Smooth muscle cell (in vitro differentiated cells): ENCODE measurements at regions not wholly inside any gene's neighbourhood (a gene's known extent, or its start where the extent isn't known, plus 50 kb on each side); places are given as distances from the start of the nearest gene placed in this dataset.
A peak's percentile ranks its signal among the peaks of the same experiment; 100 is the strongest.
"Not testable (repeated sequence)": the region's sequence is repeated elsewhere in the genome, so short reads cannot be mapped to it uniquely, and the experiment has no call there.

Experiments used
- DNase-seq: peaks from one replicate; lab custom pipeline; 2025; ENCODE audit not compliant: unreplicated experiment; lab: John Stamatoyannopoulos, UW
- H2AFZ ChIP-seq: fragments of 200-600 bp; sonication (generic); 2 replicates; pipeline ENCODE4 v1.6.0; 2016; ENCODE audit warnings: antibody characterized with exemption, low read depth, mild to moderate bottlenecking
- H3F3A ChIP-seq: fragments of 200-600 bp; sonication (generic); 2 replicates; pipeline ENCODE4 v1.6.0; 2017; ENCODE audit warnings: antibody characterized with exemption, low read depth
- H3K27ac ChIP-seq: fragments of 200-600 bp; sonication (generic); 2 replicates; pipeline ENCODE4 v1.5.1; 2016; ENCODE audit warnings: low read depth, mild to moderate bottlenecking
- H3K27me3 ChIP-seq: fragments of 200-600 bp; sonication (generic); 2 replicates; pipeline ENCODE4 v1.6.1; 2016; ENCODE audit warnings: low read depth, mild to moderate bottlenecking
- H3K36me3 ChIP-seq: fragments of 200-600 bp; sonication (generic); 2 replicates; pipeline ENCODE4 v1.5.1; 2016; ENCODE audit warnings: low read depth
- H3K4me1 ChIP-seq: fragments of 200-600 bp; sonication (generic); 2 replicates; pipeline ENCODE4 v1.5.1; 2016; ENCODE audit warnings: low read depth
- H3K4me2 ChIP-seq: fragments of 200-600 bp; sonication (generic); 2 replicates; pipeline ENCODE4 v1.6.0; 2016; ENCODE audit warnings: mild to moderate bottlenecking
- H3K4me3 ChIP-seq: fragments of 200-600 bp; sonication (generic); 2 replicates; pipeline ENCODE4 v1.5.1; 2016; ENCODE audit warnings: mild to moderate bottlenecking
- H3K79me2 ChIP-seq: fragments of 200-600 bp; sonication (generic); 2 replicates; pipeline ENCODE4 v1.6.0; 2016; ENCODE audit warnings: low read depth, mild to moderate bottlenecking
- H3K9ac ChIP-seq: fragments of 200-600 bp; sonication (generic); 2 replicates; pipeline ENCODE4 v1.6.0; 2016; ENCODE audit warnings: low read depth
- H3K9me3 ChIP-seq: fragments of 200-600 bp; sonication (generic); replicated peaks from 2 replicates; pipeline ENCODE4 v1.5.1; 2016; ENCODE audit warnings: low read depth
- H4K20me1 ChIP-seq: fragments of 200-600 bp; sonication (generic); 2 replicates; pipeline ENCODE4 v1.6.0; 2016; ENCODE audit warnings: low read depth
- WGBS: methylation state at CpG from one replicate; pipeline ENCODE4 v1.1.7; 2016; ENCODE audit warnings: low lambda C conversion rate; 5-methylcytosine and 5-hydroxymethylcytosine counted together
- TF ChIP-seq, protein P1 (sequence below): fragments of 200-600 bp; sonication (generic); IDR thresholded peaks from 2 replicates; pipeline ENCODE4 v1.5.1; 2017; ENCODE audit warnings: borderline replicate concordance, mild to moderate bottlenecking, antibody characterized with exemption; ENCODE audit not compliant: insufficient read depth, poor library complexity, severe bottlenecking

DNA sequence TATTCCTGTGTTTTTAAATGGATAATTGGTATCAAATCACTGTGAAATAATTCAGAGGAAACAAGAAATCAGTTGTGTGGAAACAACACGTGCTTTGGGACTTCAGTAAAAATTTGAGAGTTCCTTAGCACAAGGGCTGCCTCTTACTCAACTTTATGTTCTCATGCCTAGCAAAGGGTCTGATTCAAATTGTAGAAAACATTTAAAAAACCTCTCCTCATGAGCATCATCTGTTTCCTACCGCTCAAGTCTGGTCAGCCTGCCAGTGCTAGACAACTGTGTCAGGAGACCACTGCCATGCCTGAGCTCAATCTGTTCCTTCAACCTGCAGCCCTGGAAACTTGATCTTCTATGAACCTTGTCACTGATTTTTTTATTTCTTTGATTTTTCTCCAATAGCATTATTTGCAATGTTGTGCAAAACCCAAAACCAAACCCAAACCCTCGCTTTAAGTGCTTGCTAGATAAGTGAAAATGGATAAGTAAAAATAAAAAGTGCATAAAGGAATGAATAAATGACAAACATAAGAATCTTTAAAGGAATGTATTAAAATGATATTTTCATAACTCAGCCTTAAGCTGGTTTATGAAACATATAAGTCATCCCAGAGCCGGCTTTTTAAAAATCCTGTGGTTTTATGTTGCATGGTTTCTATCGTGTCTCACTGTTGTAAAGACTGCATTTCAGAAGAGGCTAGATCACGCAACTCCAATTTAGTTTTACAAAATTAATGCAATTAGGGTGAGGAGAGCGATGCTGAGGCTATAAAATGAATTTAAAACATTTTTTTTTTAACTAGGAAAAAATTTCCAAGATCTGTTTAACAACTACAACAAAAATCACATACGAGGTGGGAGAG is 361.2 kb upstream of the PDE3A start:
- Histone ChIP-seq H2AFZ (no peak overlapping the region), H4K20me1 (no peaks in the 10 kb centered on the region), H3K27me3 (no peaks in the 10 kb centered on the region), H3K4me2 (peak overlapping the region; percentile 41), H3K4me3 (no peak overlapping the region), H3F3A (no peaks in the 10 kb centered on the region), H3K9ac (peak overlapping the region; percentile 18), H3K79me2 (no peaks in the 10 kb centered on the region), H3K9me3 (no peaks in the 10 kb centered on the region), H3K4me1 (no peaks in the 10 kb centered on the region), H3K36me3 (no peaks in the 10 kb centered on the region), H3K27ac (peak overlapping the region; percentile 46)
- no peak for DNase-seq
- TF ChIP-seq, protein P1, sequence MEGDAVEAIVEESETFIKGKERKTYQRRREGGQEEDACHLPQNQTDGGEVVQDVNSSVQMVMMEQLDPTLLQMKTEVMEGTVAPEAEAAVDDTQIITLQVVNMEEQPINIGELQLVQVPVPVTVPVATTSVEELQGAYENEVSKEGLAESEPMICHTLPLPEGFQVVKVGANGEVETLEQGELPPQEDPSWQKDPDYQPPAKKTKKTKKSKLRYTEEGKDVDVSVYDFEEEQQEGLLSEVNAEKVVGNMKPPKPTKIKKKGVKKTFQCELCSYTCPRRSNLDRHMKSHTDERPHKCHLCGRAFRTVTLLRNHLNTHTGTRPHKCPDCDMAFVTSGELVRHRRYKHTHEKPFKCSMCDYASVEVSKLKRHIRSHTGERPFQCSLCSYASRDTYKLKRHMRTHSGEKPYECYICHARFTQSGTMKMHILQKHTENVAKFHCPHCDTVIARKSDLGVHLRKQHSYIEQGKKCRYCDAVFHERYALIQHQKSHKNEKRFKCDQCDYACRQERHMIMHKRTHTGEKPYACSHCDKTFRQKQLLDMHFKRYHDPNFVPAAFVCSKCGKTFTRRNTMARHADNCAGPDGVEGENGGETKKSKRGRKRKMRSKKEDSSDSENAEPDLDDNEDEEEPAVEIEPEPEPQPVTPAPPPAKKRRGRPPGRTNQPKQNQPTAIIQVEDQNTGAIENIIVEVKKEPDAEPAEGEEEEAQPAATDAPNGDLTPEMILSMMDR: no peak
- WGBS: 58% methylated on average over 8 of the region's 8 CpGs

DNA sequence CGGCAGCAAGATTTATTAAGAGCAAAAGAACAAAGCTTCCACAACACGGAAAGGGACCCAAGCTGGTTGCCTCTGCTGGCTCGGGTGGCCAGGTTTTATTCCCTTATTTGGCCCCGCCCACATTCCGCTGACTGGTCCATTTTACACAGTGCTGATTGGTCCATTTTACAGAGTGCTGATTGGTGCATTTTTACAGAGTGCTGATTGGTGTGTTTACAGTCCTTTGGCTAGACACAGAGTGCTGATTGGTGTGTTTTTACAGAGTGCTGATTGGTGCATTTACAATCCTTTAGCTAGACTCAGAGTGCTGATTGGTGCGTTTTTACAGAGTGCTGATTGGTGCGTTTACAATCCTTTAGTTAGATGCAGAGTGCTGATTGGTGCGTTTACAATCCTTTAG is 358.4 kb upstream of the PDE3A start:
- not testable (repeated sequence) for DNase-seq, H3K4me1 ChIP-seq

DNA sequence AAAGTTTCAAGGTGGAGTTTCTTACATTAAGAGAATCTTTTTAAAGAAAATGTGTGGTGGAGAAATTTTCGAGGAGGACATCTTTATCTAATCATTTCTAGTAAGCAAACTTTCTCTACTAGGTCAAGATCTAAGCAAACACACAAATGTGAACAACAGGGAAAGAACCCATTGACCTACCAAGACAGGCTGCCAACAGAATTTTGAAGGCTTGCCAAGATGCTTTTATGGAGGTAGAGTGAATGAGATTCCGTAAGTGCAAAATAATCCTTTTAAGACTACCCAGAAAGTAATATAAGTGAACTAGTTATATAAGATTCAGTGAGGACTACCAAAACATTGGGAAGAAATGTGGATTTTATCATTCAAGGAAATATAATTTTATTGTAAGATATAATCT is 357.1 kb upstream of the PDE3A start:
- no peak overlapping the region for H2AFZ ChIP-seq
- H3K79me2 ChIP-seq: no peaks in the 10 kb centered on the region
- no peak overlapping the region for H3K27ac ChIP-seq
- no peaks in the 10 kb centered on the region for H3K27me3 ChIP-seq
- no peak overlapping the region for H3K4me2 ChIP-seq
- DNase-seq: no peak
- H3K9ac ChIP-seq: no peak overlapping the region
- H3K4me3 ChIP-seq: no peak overlapping the region
- H3K9me3 ChIP-seq: no peaks in the 10 kb centered on the region
- H4K20me1 ChIP-seq: no peaks in the 10 kb centered on the region
- H3K36me3 ChIP-seq: no peaks in the 10 kb centered on the region
- H3K4me1 ChIP-seq: no peaks in the 10 kb centered on the region
- TF ChIP-seq, protein P1: no peak
- WGBS: 89% methylated on average over 2 of the region's 2 CpGs
- no peaks in the 10 kb centered on the region for H3F3A ChIP-seq

More for the DNA sequence above, 358.4 kb upstream of the PDE3A start:
- not testable (repeated sequence) for H3K79me2 ChIP-seq, H3K27ac ChIP-seq, H3K9me3 ChIP-seq, H3K4me3 ChIP-seq, H3K36me3 ChIP-seq, H3K27me3 ChIP-seq, H3K9ac ChIP-seq, H3F3A ChIP-seq, H3K4me2 ChIP-seq, H2AFZ ChIP-seq, H4K20me1 ChIP-seq
- 96% methylated on average over 8 of the region's 8 CpGs for WGBS

DNA sequence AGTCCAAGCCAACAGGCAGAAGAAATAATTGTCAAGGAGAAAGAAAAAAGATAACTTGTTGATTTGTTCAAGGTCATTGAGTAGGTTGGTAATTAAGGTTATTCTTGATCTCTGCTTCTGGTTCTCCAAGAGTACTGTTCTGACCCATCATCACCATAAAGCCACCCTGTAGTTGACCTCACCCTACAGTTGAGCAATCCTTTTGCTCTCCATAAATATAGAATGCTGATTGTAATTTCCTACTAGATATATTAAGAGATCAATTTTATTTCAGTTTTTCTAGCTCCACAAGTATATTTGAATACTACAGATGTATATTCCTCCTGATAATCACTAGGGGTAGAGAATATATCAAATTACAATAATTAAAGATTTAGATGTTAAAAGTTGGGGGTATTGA is 350.5 kb upstream of the PDE3A start:
- Histone ChIP-seq H3K9ac (no peak overlapping the region), H3K4me1 (no peaks in the 10 kb centered on the region), H3K4me2 (no peak overlapping the region), H4K20me1 (no peaks in the 10 kb centered on the region), H3K4me3 (peak overlapping the region; percentile 10), H3K27ac (no peak overlapping the region), H3F3A (no peaks in the 10 kb centered on the region), H3K9me3 (no peaks in the 10 kb centered on the region), H2AFZ (no peak overlapping the region), H3K36me3 (no peaks in the 10 kb centered on the region), H3K27me3 (no peaks in the 10 kb centered on the region), H3K79me2 (no peaks in the 10 kb centered on the region)
- TF ChIP-seq, protein P1: no peak
- no peak for DNase-seq
